PC-9 (cell line): ENCODE measurements at regions not wholly inside any gene's neighbourhood (a gene's known extent, or its start where the extent isn't known, plus 50 kb on each side); places are given as distances from the start of the nearest gene placed in this dataset.

Experiments used
- BruUV-seq: library from RNA; stranded (reverse); fragments of 400-500 nt; replicated peaks from 2 replicates; lab custom pipeline; 2021; lab: Mats Ljungman, UMichigan
- CTCF ChIA-PET: fragments of 300-600 bp; sonication (Branson Sonifier 250); formaldehyde crosslinking; loops from one replicate; lab custom pipeline; 2022; ENCODE audit warnings: antibody characterized with exemption; lab: Charles Lee
- POLR2A ChIA-PET: fragments of 300-600 bp; sonication (Branson Sonifier 250); formaldehyde crosslinking; loops from one replicate; lab custom pipeline; 2022; ENCODE audit warnings: antibody characterized with exemption; ENCODE audit not compliant: unreplicated experiment; lab: Charles Lee
- DNase-seq, 2 experiments: peaks; one replicate each; pipeline versions ENCODE4 v3.0.0 to v3.0.0-alpha.2; 2015 to 2022; ENCODE audit warnings: mixed read lengths in 1 of 2
- H2AFZ ChIP-seq: fragments of 200-600 bp; sonication (generic); 2 replicates; pipeline ENCODE4 v1.8.1; 2017; ENCODE audit warnings: antibody characterized with exemption
- H3F3A ChIP-seq: fragments of 200-600 bp; sonication (generic); 2 replicates; pipeline ENCODE4 v1.8.1; 2017; ENCODE audit warnings: antibody characterized with exemption, mild to moderate bottlenecking, low read depth; ENCODE audit not compliant: insufficient read depth
- H3K27ac ChIP-seq: fragments of 200-600 bp; sonication (generic); 2 replicates; pipeline ENCODE4 v1.6.1; 2016; ENCODE audit warnings: mixed run types
- H3K27me3 ChIP-seq: fragments of 200-600 bp; sonication (generic); 2 replicates; pipeline ENCODE4 v1.6.1; 2016; ENCODE audit warnings: low read depth, mixed run types; ENCODE audit not compliant: insufficient read depth
- H3K36me3 ChIP-seq: fragments of 200-600 bp; sonication (generic); 2 replicates; pipeline ENCODE4 v1.6.1; 2016; ENCODE audit warnings: low read depth, mixed run types
- H3K4me1 ChIP-seq: fragments of 200-600 bp; sonication (generic); replicated peaks from 2 replicates; pipeline ENCODE4 v1.6.1; 2016; ENCODE audit warnings: mixed run types; ENCODE audit not compliant: insufficient read depth
- H3K4me2 ChIP-seq: fragments of 200-600 bp; sonication (generic); 2 replicates; pipeline ENCODE4 v1.6.1; 2017; ENCODE audit warnings: mixed run types
- H3K4me3 ChIP-seq: fragments of 200-600 bp; sonication (generic); 2 replicates; pipeline ENCODE4 v1.6.1; 2016; ENCODE audit warnings: mixed run types
- H3K79me2 ChIP-seq: fragments of 200-600 bp; sonication (generic); 2 replicates; pipeline ENCODE4 v1.6.1; 2017; ENCODE audit warnings: low read depth, mixed run types
- H3K9me2 ChIP-seq: fragments of 200-600 bp; sonication (generic); 2 replicates; pipeline ENCODE4 v1.8.1; 2017; ENCODE audit warnings: mild to moderate bottlenecking; ENCODE audit not compliant: insufficient read depth
- H3K9me3 ChIP-seq: fragments of 200-600 bp; sonication (generic); 2 replicates; pipeline ENCODE4 v1.8.1; 2016; ENCODE audit warnings: low read depth; ENCODE audit not compliant: insufficient read depth
- H4K20me1 ChIP-seq: fragments of 200-600 bp; sonication (generic); 2 replicates; pipeline ENCODE4 v1.8.1; 2017; ENCODE audit not compliant: insufficient read depth
- CTCF ChIP-seq: fragments of 200-600 bp; sonication (generic); conservative IDR thresholded peaks from 2 replicates; pipeline ENCODE4 v1.6.1; 2017; ENCODE audit warnings: mixed run types, antibody characterized with exemption, mild to moderate bottlenecking, moderate library complexity
- EZH2 ChIP-seq: fragments of 200-600 bp; sonication (generic); IDR thresholded peaks from 2 replicates; pipeline ENCODE4 v1.8.0; 2017; ENCODE audit warnings: antibody characterized with exemption, low read depth
- intact Hi-C: fragments of 100-400 bp; cut with micrococcal nuclease; formaldehyde crosslinking; loops from one replicate; pipeline ENCODE4 v1.10.0; 2022; ENCODE audit not compliant: unreplicated experiment

- Histone ChIP-seq H3F3A (no peaks in the 10 kb centered on the region), H3K4me1 (no peaks in the 10 kb centered on the region), H2AFZ (no peak overlapping the region), H3K36me3 (no peaks in the 10 kb centered on the region), H3K9me3 (no peaks in the 10 kb centered on the region), H3K9me2 (peaks cover 7% of the 10 kb centered on the region; the same call in 1 of the 2 replicates), H3K79me2 (no peaks in the 10 kb centered on the region), H4K20me1 (no peaks in the 10 kb centered on the region), H3K27me3 (no peaks in the 10 kb centered on the region), H3K27ac (no peak overlapping the region), H3K4me3 (no peak overlapping the region), H3K4me2 (no peak overlapping the region)
- DNase-seq, result no peak
- ChIA-PET POLR2A (no interaction called here), CTCF (no interaction called here)
- no peak for TF ChIP-seq CTCF
- TF ChIP-seq EZH2, result no peak
- intact Hi-C loops, result no loop called here
- no TSS peak for BruUV-seq
Measured at GRCh38 chr5:26645659-26646058, 392.7 kb downstream of the CDH9 start.

- no peaks in the 10 kb centered on the region for H3F3A ChIP-seq
- H3K79me2 ChIP-seq, result no peaks in the 10 kb centered on the region
- H3K36me3 ChIP-seq, result no peaks in the 10 kb centered on the region
- H2AFZ ChIP-seq, result no peak overlapping the region
- no peaks in the 10 kb centered on the region for H3K27me3 ChIP-seq
- no peaks in the 10 kb centered on the region for H4K20me1 ChIP-seq
- CTCF ChIA-PET, result no interaction called here
- H3K4me3 ChIP-seq, result no peak overlapping the region
- TF ChIP-seq EZH2, result no peak
- no peak for TF ChIP-seq CTCF
- no TSS peak for BruUV-seq
- H3K9me3 ChIP-seq, result no peaks in the 10 kb centered on the region
- H3K9me2 ChIP-seq, result peaks cover 4% of the 10 kb centered on the region; the same call in 1 of the 2 replicates
- no peak overlapping the region for H3K4me2 ChIP-seq
- no peaks in the 10 kb centered on the region for H3K4me1 ChIP-seq
- POLR2A ChIA-PET, result no interaction called here
- DNase-seq, result no peak
- no peak overlapping the region for H3K27ac ChIP-seq
- intact Hi-C loops, result no loop called here
Measured at GRCh38 chr5:26641492-26641891, 396.9 kb downstream of the CDH9 start.

GRCh38 chr5:26625099-26625498 lies 413.3 kb downstream of the CDH9 start:
- Histone ChIP-seq H3K79me2 (no peaks in the 10 kb centered on the region), H3K9me2 (no peaks in the 10 kb centered on the region), H3K4me2 (no peak overlapping the region), H2AFZ (no peak overlapping the region), H3F3A (no peaks in the 10 kb centered on the region), H3K27ac (no peak overlapping the region), H3K9me3 (no peaks in the 10 kb centered on the region), H3K36me3 (no peaks in the 10 kb centered on the region), H4K20me1 (no peaks in the 10 kb centered on the region), H3K4me1 (no peaks in the 10 kb centered on the region), H3K27me3 (no peaks in the 10 kb centered on the region), H3K4me3 (no peak overlapping the region)
- TF ChIP-seq CTCF (no peak), EZH2 (no peak)
- ChIA-PET CTCF (no interaction called here), POLR2A (interaction anchor here (0.6 kb wide), 1 partner anchor 270 kb away, joined by 3 read pairs; no protein-coding TSS in a partner anchor)
- BruUV-seq, result no TSS peak
- DNase-seq, result no peak
- intact Hi-C loops, result no loop called here
